GM18502 (cell line): ENCODE measurements at regions not wholly inside any gene's neighbourhood (a gene's known extent, or its start where the extent isn't known, plus 50 kb on each side); places are given as distances from the start of the nearest gene placed in this dataset.

Experiments
- ATAC-seq: cut with Tn5 transposase; IDR thresholded peaks from one replicate; pipeline ENCODE4 v1.9.1; 2021; ENCODE audit warnings: mild to moderate bottlenecking; ENCODE audit not compliant: unreplicated experiment, poor library complexity

GRCh38 chr3:27059489-27059888 lies 309.7 kb downstream of the NEK10 start:
- ATAC-seq = no peak
